BLaER1 (cell line): ENCODE measurements at regions not wholly inside any gene's neighbourhood (a gene's known extent, or its start where the extent isn't known, plus 50 kb on each side); places are given as distances from the start of the nearest gene placed in this dataset.

Experiments
- H3K27ac ChIP-seq: shearing (Covaris generic); formaldehyde crosslinking; 2 replicates; pipeline ENCODE4 v1.8.1; 2022
- H3K27me3 ChIP-seq: shearing (Covaris generic); formaldehyde crosslinking; 2 replicates; pipeline ENCODE4 v1.8.1; 2022
- H3K36me3 ChIP-seq: shearing (Covaris generic); formaldehyde crosslinking; 2 replicates; pipeline ENCODE4 v1.8.1; 2022
- H3K4me1 ChIP-seq: shearing (Covaris generic); formaldehyde crosslinking; 2 replicates; pipeline ENCODE4 v1.8.1; 2022
- H3K4me2 ChIP-seq: shearing (Covaris generic); formaldehyde crosslinking; 2 replicates; pipeline ENCODE4 v1.8.1; 2022
- H3K4me3 ChIP-seq: shearing (Covaris generic); formaldehyde crosslinking; 2 replicates; pipeline ENCODE4 v1.8.1; 2022
- H3K9ac ChIP-seq: shearing (Covaris generic); formaldehyde crosslinking; 2 replicates; pipeline ENCODE4 v1.8.1; 2022
- H3K9me3 ChIP-seq: shearing (Covaris generic); formaldehyde crosslinking; 2 replicates; pipeline ENCODE4 v1.8.1; 2022
- H4K20me1 ChIP-seq: shearing (Covaris generic); formaldehyde crosslinking; 2 replicates; pipeline ENCODE4 v1.8.1; 2022
- Cebpa-rat ChIP-seq: shearing (Covaris generic); IDR thresholded peaks from 2 replicates; pipeline ENCODE4 v1.8.1; 2022

DNA sequence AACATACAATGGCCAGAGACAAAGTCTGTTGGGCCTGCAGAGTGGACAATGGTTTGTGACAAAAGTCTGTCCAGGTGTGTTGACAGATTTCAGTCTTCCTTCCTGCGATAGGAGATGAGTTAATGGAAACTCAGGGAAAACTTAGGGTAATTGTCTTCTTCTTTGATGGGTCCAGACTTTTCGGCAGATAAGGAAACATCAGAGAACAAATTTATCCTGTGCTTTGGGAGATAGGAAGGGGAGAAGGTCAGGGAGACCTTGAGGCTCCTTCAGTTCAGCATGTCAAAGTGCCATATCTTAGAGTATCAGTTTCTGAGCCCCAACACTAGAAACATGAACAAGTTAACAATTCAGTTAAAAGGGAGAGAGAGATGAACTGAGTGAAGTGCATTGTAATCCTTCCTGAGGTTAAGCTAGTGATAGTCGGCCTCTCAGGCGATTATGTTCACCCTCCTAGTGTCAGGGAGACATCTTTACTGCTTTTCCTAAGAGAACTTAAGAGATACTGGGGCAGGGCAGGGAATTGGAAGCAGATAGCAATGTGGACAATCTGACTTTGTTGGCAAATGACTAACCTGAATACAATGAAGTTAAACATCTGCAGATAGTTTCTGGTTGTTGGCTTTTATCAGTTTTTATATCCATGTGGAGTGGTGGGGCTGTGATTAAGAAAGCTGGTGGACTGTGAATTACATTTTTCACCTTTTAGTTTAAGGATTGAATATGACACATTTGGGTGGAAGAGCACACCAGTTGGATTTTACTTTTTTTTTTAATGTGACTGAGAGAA, 248.8 kb upstream of the FN1 start:
- Histone ChIP-seq H3K4me2 (no peak overlapping the region), H3K4me1 (peaks cover 21% of the 10 kb centered on the region), H3K36me3 (no peaks in the 10 kb centered on the region), H3K9ac (no peak overlapping the region), H3K9me3 (no peaks in the 10 kb centered on the region), H3K27ac (no peak overlapping the region), H4K20me1 (no peaks in the 10 kb centered on the region), H3K27me3 (no peaks in the 10 kb centered on the region), H3K4me3 (no peak overlapping the region)
- TF ChIP-seq Cebpa-rat: no peak

DNA sequence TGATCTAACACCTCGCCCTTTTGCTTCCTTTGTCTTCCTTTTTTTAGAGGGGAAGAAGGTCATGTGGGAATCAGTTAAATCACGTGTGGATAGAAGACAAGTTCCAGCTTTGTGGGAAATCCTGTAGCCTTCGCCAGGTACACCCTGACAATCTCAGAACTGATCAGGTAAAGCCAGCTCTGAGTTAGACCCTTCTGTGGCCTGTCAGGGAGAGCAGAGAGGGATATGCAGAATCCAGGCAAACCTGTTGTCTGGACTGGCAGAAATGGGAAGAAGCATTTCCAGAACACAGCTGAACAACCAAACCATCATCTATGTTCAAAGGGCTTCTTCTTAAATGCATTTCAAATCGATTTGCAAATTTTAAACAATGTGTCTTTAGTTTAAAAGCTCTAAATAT, 247.4 kb upstream of the FN1 start:
- no peak for TF ChIP-seq Cebpa-rat
- H4K20me1 ChIP-seq: no peaks in the 10 kb centered on the region
- H3K27me3 ChIP-seq: no peaks in the 10 kb centered on the region
- no peak overlapping the region for H3K9ac ChIP-seq
- H3K36me3 ChIP-seq: no peaks in the 10 kb centered on the region
- H3K27ac ChIP-seq: no peak overlapping the region
- H3K4me2 ChIP-seq: no peak overlapping the region
- no peaks in the 10 kb centered on the region for H3K9me3 ChIP-seq
- H3K4me1 ChIP-seq: peaks cover 21% of the 10 kb centered on the region
- no peak overlapping the region for H3K4me3 ChIP-seq

DNA sequence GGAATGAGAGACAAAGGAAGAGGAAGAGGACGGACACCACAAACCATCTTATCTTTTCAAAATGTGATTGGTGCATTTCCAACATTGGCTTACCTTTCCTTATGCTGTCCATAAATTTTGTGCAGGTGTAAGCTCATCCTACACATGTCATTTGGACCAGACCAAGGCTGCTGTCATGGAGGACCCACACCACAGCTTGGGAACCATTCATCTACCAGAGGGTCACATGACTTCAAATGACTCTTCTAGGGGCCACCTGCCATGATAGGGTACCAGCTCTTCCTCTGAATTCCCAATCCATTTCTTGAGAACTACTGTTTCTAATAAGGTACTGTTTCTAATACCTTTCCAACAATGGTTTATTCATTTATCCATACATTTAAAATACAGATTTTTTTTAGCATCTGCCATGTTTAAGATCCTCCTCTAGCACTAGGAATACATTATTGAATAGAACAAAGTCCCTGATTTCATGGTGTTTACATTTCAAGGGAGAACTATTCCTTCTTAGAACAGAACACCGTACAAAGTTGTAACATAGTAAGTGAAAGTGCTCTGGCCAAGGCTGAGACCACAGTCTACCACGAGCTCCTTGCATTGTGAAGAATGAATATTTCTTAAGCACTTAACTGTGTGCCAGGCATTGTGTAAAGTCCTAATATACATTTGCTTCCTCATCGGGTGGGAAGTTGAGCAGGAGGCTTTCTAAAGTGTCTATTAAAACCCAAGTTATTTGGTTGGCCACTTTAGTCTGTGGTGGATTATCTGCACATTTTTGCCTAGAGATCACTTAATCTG, 246.1 kb upstream of the FN1 start:
- no peak for TF ChIP-seq Cebpa-rat
- H3K4me2 ChIP-seq: peak overlapping the region; percentile 63
- H3K9ac ChIP-seq: no peak overlapping the region
- no peaks in the 10 kb centered on the region for H4K20me1 ChIP-seq
- no peaks in the 10 kb centered on the region for H3K36me3 ChIP-seq
- no peaks in the 10 kb centered on the region for H3K9me3 ChIP-seq
- H3K4me1 ChIP-seq: peaks cover 21% of the 10 kb centered on the region
- no peaks in the 10 kb centered on the region for H3K27me3 ChIP-seq
- H3K27ac ChIP-seq: no peak overlapping the region
- no peak overlapping the region for H3K4me3 ChIP-seq

DNA sequence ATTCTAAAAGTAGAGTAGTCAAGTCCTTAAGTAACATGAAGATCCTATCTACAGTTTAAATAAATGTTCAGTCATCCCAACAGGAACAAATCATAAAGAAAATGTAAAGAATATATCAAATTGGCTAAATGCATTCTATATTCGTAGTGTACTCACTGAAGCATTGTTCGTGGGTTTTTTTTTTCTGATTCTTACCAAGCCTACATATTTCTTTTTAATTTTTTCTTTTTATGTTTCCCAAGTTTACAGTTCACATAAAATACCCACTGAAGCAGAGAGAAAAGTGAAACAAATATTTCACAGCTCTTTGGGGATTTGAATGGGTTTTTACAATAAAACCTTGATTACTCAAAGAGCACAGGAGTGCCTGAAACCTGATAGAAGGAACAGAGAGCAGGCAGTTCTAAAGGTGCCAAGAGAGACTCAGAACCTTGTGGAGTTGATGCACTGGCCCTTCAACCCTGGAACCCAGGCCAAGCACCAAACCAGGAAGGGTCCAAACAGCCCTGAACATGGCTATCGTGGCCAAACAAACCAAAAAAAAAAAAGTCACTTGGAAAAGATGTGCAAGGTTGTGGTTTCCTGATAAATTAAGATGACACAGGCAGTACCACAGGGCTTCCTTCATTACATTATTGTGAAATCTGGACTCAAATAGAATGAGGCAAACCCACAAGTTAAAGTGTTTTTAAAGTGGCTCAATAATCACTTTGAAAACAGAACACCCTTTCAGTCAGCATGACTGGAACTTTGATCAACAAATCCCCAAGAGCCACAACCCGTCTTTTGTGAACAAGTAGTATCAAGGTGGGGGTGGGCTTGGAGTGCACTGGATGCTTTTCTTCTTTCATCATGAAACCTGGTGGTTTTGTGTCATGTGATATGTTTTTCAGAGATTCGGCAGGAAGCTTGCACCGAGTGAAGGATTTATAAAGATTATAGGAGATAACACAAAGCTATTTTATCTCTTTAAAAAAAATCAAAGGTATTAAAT, 245.0 kb upstream of the FN1 start:
- H3K27me3 ChIP-seq: no peaks in the 10 kb centered on the region
- no peak overlapping the region for H3K9ac ChIP-seq
- no peak overlapping the region; the same call in 1 of the 2 replicates for H3K27ac ChIP-seq
- H3K4me2 ChIP-seq: peak overlapping the region; percentile 63
- H3K9me3 ChIP-seq: no peaks in the 10 kb centered on the region
- TF ChIP-seq Cebpa-rat: peak; percentile 79
- peaks cover 21% of the 10 kb centered on the region for H3K4me1 ChIP-seq
- no peak overlapping the region for H3K4me3 ChIP-seq
- H3K36me3 ChIP-seq: no peaks in the 10 kb centered on the region
- no peaks in the 10 kb centered on the region for H4K20me1 ChIP-seq

DNA sequence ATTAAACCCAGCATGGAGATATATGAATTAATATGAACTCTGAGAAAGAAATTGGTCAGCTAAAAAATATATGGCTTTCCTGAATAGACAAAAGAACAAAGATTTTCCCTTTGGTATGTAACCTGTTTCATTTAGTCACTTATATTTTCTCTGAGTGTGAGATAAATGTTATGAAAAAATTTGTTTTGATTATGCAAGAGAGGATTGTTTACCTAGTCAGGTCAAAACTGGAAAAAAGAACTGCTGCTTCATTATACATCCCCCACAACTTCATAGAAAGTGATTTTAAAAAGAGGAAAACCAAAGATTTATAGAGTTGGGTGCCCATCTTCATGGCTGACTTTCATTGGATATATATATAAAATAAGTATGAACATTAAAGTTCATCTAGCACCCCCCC, 242.2 kb upstream of the FN1 start:
- peaks cover 21% of the 10 kb centered on the region for H3K4me1 ChIP-seq
- no peak overlapping the region for H3K4me2 ChIP-seq
- no peaks in the 10 kb centered on the region for H3K36me3 ChIP-seq
- TF ChIP-seq Cebpa-rat: no peak
- H3K9me3 ChIP-seq: no peaks in the 10 kb centered on the region
- no peak overlapping the region for H3K27ac ChIP-seq
- H3K9ac ChIP-seq: no peak overlapping the region
- no peak overlapping the region for H3K4me3 ChIP-seq
- no peaks in the 10 kb centered on the region for H4K20me1 ChIP-seq
- H3K27me3 ChIP-seq: no peaks in the 10 kb centered on the region

DNA sequence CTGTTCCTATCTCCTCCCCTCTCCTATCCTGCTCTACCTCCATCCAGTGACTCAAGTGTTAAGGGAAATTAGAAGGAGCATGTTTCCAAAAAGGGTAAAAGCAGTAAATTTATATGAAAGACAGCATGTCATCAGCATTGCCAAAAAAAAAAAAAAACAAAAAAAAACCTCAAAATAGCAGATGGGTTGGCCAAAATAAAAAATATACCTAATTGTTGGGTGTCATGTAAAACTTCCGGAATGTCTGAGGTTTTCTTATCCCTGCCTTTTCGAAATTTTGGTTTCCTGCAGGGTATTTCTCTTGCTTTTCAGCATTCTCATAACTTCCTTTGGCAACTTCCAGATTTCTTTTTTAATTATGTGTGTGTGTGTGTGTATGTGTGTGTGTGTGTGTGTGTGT, 241.6 kb upstream of the FN1 start:
- Histone ChIP-seq H3K27ac (no peak overlapping the region), H3K9ac (no peak overlapping the region), H4K20me1 (no peaks in the 10 kb centered on the region), H3K36me3 (no peaks in the 10 kb centered on the region), H3K27me3 (no peaks in the 10 kb centered on the region), H3K9me3 (no peaks in the 10 kb centered on the region), H3K4me1 (peaks cover 21% of the 10 kb centered on the region), H3K4me2 (no peak overlapping the region), H3K4me3 (no peak overlapping the region)
- TF ChIP-seq Cebpa-rat: no peak

DNA sequence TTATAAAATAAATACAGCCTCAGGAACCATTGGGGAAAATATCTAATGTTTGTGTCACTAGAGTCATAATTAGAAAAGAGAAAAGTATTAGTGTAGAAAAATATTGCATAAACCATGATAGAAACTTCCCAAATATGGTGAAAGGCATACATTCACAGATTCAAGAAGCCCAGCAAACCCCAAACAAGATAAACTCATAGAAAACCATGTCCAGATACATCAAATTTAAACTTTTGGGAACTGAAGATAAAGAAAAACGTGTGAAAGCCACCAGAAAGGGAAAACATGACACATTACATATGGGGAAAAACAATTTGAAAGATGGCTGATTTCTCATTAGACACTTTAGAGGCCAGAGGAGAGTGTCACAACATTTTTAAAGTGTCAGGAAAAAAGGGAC, 236.5 kb upstream of the FN1 start:
- Histone ChIP-seq H3K36me3 (no peaks in the 10 kb centered on the region), H3K27ac (no peak overlapping the region), H3K9me3 (no peaks in the 10 kb centered on the region), H4K20me1 (no peaks in the 10 kb centered on the region), H3K27me3 (no peaks in the 10 kb centered on the region), H3K4me1 (no peaks in the 10 kb centered on the region), H3K4me2 (no peak overlapping the region), H3K9ac (no peak overlapping the region), H3K4me3 (no peak overlapping the region)
- TF ChIP-seq Cebpa-rat: no peak

DNA sequence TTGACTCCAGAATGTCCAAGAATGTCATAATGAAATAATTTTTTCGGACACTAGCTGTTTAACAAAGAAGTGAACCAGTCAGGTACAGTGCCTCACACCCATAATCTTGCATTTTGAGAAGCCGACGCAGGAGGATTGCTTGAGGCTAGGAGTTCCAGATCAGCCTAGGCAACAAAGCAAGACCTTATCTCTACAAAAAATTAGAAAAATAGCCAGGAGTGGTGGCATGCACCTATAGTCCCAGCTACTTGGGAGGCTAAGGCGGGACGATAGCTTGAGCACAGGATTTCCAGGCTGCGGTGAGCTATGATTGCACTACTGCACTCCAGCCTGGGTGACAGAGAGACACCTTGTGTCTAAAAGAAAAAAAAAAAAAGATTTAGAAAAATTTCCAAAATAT, 235.8 kb upstream of the FN1 start:
- H3K4me1 ChIP-seq: no peaks in the 10 kb centered on the region
- H3K9ac ChIP-seq: no peak overlapping the region
- H3K36me3 ChIP-seq: no peaks in the 10 kb centered on the region
- no peak overlapping the region for H3K4me2 ChIP-seq
- H3K27ac ChIP-seq: no peak overlapping the region
- no peak for TF ChIP-seq Cebpa-rat
- no peaks in the 10 kb centered on the region for H3K27me3 ChIP-seq
- no peaks in the 10 kb centered on the region for H3K9me3 ChIP-seq
- H4K20me1 ChIP-seq: no peaks in the 10 kb centered on the region
- no peak overlapping the region for H3K4me3 ChIP-seq

DNA sequence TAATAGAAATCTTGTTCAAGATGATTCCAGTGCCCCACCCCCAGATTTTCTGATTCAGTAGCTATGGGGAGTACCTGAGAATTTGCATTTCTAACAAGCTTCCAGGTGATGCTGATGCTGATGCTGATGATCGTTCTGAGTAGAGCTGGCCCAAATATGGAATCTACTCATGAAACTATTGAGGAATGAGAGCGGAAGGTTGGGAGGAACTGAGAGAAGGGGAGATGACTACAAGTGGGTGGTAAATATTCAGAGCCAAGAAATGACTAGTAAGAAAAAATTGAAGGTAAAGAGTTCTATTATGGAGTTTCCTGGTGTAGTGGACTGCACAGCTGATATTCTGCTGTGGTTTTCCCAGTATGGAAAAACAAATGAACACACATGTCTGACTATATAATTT, 235.4 kb upstream of the FN1 start:
- Histone ChIP-seq H3K9me3 (no peaks in the 10 kb centered on the region), H3K27ac (no peak overlapping the region), H3K27me3 (no peaks in the 10 kb centered on the region), H3K4me3 (no peak overlapping the region), H3K4me2 (no peak overlapping the region), H4K20me1 (no peaks in the 10 kb centered on the region), H3K36me3 (no peaks in the 10 kb centered on the region), H3K9ac (no peak overlapping the region), H3K4me1 (no peaks in the 10 kb centered on the region)
- TF ChIP-seq Cebpa-rat: no peak
